GM19351 (cell line): ENCODE measurements at regions not wholly inside any gene's neighbourhood (a gene's known extent, or its start where the extent isn't known, plus 50 kb on each side); places are given as distances from the start of the nearest gene placed in this dataset.
"Not testable (repeated sequence)": the region's sequence is repeated elsewhere in the genome, so short reads cannot be mapped to it uniquely, and the experiment has no call there.

Source experiments
- ATAC-seq: cut with Tn5 transposase; IDR thresholded peaks from one replicate; pipeline ENCODE4 v1.9.1; 2021; ENCODE audit warnings: mild to moderate bottlenecking, moderate library complexity; ENCODE audit not compliant: unreplicated experiment

DNA sequence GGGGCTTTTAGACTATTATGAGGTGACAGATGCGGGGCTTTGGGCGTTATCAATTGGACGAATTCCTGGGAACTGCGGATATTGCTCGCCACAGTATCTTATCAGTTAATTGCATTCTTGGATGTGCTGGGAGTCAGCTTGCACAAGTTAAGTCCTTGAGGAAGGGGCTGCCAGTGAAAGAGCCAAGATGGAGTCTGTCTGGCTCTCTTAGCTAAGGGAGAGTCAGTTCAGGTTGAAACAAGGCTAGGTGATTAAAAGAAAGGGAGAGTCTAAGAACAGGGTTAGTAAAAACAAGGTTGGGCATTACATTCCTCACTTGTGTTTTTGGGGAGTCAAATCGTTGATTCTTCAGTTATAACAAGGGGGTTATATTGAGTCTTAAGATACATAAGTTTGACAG lies 162.5 kb upstream of the CCZ1B start:
- ATAC-seq = not testable (repeated sequence)

- ATAC-seq = not testable (repeated sequence)
Measured at GRCh38 chr7:6989968-6990367, 163.9 kb upstream of the CCZ1B start.

DNA sequence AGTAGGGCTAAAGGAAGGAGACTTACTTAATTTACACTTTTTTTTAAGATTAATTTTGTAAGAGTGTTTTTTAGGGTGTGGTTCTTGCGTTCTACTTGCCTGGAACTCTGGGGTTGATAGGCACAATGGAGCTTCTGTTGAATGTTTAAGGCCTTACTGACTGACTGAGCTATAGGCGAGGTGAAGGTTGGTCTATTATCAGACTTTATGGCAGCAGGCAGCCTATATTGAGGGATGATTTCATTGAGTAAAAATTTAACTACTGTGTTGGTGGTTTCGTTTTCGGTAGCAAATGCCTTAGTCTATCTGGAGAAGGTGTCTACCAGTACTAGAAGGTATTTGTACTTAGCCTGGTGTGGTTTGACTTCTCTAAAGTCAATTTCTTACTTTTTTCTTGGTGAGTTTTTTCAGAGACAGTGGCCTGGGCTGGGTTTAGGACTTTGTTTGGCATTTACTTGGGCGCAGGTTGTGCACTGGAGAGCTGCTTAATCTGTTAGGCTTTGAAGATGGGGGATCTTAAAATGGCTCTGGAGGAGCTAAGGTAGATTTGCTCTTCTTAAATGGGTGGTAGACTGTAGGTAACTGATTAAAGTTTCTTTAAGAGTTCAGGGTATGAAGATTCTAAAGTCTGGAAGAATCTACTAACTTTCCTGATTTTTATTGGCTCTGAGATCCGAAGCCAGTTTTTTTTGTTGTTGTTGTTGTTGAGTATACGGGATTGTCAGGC lies 164.5 kb upstream of the CCZ1B start:
- not testable (repeated sequence) for ATAC-seq

DNA sequence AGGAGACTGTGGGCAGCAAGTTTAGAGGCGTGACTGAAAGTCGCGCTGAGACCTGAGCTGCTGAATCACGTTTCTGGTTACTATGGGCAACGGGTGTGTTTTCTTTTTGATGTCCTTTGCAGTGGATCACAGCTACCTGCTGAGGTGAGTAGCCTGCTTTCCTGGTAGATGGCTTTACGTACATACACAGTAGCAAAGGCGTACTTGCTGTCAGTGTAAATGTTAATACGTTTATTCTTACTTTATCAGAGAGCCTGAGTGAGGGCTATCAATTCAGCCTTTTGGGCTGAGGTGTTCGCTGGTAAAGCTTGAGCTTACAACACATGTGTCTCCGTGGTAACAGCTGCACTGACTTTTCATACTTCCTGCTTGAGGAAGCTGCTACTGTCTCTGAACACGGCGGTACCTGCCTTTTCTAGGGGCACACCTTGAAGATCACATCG lies 165.1 kb upstream of the CCZ1B start:
- not testable (repeated sequence) for ATAC-seq

DNA sequence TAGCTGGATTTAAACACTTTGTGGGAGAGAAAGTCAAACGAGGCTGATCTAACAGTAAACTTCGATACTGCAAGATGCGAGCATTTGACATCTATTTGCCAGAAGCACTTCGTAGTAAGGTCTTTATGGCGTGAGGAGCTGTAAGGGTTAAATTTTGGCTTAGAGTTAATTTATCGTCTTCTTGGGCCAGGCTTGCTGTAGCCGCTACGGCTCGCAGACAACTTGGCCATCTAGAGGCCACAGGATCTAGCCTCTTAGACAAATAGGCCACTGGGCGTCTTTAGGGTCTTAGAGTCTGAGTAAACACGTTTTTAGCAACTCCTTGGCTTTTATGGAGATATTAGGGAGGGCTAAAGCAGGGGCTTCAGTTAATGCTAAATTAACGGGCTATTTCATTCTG lies 165.6 kb upstream of the CCZ1B start:
- ATAC-seq = not testable (repeated sequence)

- not testable (repeated sequence) for ATAC-seq
Measured at GRCh38 chr7:6992133-6992532, 166.1 kb upstream of the CCZ1B start.

DNA sequence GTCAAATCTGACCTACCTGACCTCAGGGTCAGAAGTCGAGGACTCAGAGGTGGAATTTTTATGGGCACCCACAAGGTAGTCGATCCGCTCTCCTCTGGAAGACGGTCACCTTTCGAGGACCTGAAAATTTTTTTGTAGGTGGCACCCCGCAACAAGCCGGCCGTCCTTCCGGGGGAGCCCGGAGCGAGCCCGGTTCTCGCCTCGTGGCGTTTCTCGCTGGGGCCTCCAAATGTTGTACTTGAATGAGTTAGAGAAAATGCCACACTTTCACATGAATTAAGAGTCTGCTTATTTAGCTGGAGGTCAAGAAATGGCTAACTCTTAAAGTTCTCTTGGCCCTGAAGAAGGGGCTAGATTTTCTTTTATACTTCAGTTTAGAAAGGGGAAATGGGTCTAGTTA lies 169.0 kb upstream of the CCZ1B start:
- not testable (repeated sequence) for ATAC-seq

DNA sequence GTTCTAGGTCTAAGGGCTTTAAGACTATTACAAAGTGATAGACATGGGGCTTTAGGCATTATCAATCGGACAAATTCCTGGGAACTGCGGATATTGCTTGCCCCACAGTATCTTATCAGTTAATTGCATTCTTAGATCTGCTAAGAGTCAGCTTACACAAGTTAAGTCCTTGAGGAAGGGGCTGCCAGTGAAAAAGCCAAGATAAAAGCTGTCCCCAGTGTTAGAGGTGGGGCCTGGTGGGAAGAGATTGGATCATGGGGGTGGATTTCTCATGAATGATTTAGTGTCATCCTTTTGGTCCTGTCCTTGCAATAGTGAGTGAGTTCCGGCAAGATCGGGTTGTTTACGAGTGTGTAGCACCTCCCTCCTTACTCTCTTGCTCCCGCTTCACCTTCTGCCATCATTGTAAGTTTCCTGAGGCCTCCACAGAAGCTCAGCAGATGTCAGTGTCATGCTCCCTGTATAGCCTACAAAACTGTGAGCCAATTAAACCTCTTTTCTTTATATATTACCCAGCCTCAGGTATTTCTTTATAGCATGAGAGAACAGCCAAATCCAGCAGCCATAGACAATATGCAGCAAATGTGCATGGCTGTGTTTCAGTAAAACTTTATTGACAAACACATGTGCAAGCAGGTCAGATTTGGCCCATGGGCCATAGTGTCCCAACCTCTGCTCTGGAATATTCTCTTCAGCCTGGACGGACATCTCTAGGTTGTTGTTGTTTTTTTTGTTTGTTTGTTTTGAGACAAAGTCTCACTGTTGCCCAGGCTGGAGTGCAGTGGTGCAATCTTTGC lies 169.6 kb upstream of the CCZ1B start:
- not testable (repeated sequence) for ATAC-seq

DNA sequence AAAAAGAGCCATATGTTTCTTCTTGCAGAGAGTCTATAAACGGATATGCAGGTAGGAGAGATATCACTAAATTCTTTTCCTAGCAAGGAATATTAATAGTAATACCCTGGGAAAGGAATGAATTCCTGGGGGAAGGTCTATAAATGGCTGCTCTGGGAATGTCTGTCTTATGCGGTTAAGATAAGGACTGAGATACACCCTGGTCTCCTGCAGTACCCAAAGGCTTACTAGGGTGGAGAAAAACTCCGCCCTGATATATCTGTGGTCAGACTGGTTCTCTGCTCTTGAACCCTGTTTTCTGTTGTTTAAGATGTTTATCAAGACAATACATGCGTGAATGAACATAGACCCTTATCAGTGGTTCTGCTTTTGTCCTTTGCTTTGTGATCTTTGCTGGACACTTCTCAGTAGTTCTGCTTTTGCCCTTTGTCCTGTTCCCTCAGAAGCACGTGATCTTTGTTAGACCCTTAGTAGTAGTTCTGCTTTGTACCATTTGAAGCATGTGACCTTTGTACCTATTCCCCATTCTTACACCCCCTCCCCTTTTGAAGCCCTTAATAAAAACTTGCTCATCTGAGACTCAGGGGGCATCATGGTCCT lies 173.1 kb upstream of the CCZ1B start:
- ATAC-seq = not testable (repeated sequence)

- no peak for ATAC-seq
Measured at GRCh38 chr7:7002418-7003062, 176.5 kb upstream of the CCZ1B start.

- no peak for ATAC-seq
Measured at GRCh38 chr7:7005303-7005702, 177.0 kb upstream of the C1GALT1 start.

GRCh38 chr7:7005949-7006348 lies 176.4 kb upstream of the C1GALT1 start:
- not testable (repeated sequence) for ATAC-seq

GRCh38 chr7:7011241-7011640 lies 171.1 kb upstream of the C1GALT1 start:
- ATAC-seq = not testable (repeated sequence)

DNA sequence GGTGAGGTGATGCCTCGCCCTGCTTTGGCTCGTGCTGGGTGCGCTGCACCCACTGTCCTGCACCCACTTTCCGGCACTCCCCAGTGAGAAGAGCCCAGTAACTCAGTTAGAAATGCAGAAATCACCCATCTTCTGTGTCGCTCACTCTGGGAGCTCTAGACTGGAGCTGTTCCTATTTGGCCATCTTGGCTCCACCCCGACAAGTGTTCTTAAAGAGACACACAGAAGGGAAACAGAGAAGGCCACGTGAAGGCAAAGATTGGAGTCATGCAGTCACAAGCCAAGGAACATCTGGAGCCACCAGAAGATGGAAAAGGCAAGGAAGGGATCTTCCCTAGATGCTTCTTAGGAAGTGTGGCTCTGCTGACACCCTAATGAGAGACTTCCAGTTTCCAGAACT lies 170.6 kb upstream of the C1GALT1 start:
- not testable (repeated sequence) for ATAC-seq

GRCh38 chr7:7014827-7015595 lies 167.3 kb upstream of the C1GALT1 start:
- no peak for ATAC-seq

GRCh38 chr7:7017707-7018280 lies 164.6 kb upstream of the C1GALT1 start:
- no peak for ATAC-seq

- ATAC-seq = no peak
Measured at GRCh38 chr7:7018290-7018689, 164.1 kb upstream of the C1GALT1 start.

GRCh38 chr7:7032221-7032620 lies 150.1 kb upstream of the C1GALT1 start:
- no peak for ATAC-seq

DNA sequence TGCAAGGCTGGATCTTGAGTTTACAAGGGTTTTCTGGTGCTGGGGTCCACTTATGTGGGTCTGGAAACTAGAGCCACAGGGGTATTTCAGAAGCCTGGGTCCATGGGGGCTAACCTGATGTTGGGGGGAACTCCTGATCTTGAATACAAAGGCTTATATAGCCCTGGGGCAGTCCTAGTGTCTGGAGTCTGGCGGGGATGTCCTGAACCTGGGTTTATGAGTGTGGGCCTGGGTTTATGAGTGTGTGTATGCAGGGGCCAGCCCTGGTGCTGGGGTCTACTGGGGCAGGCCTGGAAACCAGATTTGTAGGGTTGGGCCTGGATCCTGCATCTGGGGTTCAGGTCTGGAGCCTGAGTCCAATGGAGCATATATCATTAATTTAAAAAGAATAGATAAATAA lies 146.5 kb upstream of the C1GALT1 start:
- ATAC-seq = no peak

- not testable (repeated sequence) for ATAC-seq
Measured at GRCh38 chr7:7042286-7042893, 140.0 kb upstream of the C1GALT1 start.
